GM04503 (cell line): ENCODE measurements at regions not wholly inside any gene's neighbourhood (a gene's known extent, or its start where the extent isn't known, plus 50 kb on each side); places are given as distances from the start of the nearest gene placed in this dataset.

Experiments used
- DNase-seq: peaks from one replicate; pipeline ENCODE4 v3.0.0-alpha.2; 2012; ENCODE audit warnings: low read depth

DNA sequence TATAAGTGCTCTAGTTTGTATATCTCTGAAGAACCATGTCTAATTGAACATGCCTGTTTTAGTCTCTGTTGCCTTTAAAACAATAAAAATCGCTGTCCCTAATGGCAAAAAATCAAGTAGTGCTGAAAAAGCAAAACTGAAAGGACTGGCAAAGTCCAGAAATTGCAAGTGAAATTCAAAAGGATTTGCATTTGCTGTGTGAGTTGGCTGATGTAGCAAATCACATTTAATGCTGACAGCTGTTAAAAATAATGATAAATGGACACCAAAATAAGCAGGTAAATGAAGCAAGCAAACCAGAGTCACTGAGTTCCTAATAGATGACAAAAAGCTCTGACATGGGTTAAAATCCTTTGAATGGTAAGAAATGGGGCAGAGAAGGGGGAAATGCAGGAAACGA lies 874.1 kb downstream of the GRM8 start:
- no peak for DNase-seq

- DNase-seq, result no peak
Measured at GRCh38 chr7:126370038-126370668, 882.6 kb downstream of the GRM8 start.

GRCh38 chr7:126362746-126363145 lies 890.0 kb downstream of the GRM8 start:
- no peak for DNase-seq

GRCh38 chr7:126361183-126361582 lies 891.6 kb downstream of the GRM8 start:
- DNase-seq, result no peak

GRCh38 chr7:126339813-126340212 lies 912.9 kb downstream of the GRM8 start:
- DNase-seq, result no peak

DNA sequence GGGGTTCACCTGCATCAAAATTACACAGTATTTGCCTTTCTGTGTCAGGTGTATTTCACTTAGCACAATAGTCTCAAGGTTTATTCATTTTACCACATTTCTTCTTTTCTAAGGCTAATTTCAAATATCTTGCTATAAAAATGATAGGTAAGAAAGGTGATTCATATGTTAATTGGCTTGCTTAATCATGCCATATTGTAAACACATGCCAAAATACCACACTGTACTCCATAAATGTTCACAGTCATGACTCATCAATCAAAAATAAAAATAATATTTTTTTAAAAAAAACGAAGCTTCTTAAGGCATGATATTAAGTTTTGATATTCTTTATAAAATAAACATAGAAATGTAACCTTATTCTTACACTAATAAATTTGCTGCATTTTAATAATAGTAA lies 947.1 kb downstream of the GRM8 start:
- DNase-seq, result no peak

DNA sequence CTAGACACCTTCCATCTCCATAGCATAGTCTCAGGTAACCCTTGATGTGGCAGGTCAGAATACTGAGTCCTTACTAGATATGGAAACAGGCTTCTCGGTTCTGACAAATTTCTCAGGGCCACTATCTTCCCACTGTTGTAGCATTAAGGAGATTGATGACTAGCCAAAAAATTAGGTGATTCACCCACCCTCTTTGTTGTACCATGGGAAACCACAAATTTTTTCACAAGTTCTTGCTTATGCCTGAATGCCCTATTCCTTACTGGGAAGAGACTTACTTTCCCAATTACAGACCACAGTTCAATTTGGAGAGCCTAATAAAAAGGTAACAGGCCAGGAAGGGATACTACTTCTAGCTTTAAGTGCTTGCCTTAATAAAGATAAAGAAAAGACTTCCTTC lies 948.8 kb downstream of the GRM8 start:
- no peak for DNase-seq

- DNase-seq, result no peak
Measured at GRCh38 chr7:126302639-126303038, 950.1 kb downstream of the GRM8 start.

GRCh38 chr7:126286317-126286716 lies 966.4 kb downstream of the GRM8 start:
- DNase-seq, result no peak

DNA sequence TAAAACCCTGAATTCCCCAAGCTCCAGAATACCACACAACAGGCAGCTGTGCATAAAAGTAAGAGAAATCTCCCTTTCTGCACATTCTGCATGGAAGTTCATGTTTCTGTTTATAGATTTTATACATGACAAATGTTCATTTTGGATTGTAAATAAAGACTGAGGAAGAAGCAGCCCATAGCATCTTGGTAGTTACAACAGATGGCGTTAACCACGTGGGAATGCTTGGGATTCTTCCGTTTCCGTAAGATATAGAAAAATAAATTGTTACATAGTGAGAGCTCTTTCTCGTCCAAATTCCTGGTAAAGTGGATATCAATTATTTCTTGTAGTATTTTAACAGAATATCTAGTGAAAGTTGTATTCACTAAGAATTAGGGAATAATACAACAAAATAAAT lies 1016.5 kb downstream of the GRM8 start:
- DNase-seq, result no peak

GRCh38 chr7:126228356-126229061 lies 1024.2 kb downstream of the GRM8 start:
- DNase-seq, result no peak

- no peak for DNase-seq
Measured at GRCh38 chr7:126227643-126228042, 1025.1 kb downstream of the GRM8 start.

- no peak for DNase-seq
Measured at GRCh38 chr7:126227055-126227454, 1025.7 kb downstream of the GRM8 start.

- no peak for DNase-seq
Measured at GRCh38 chr7:126223729-126224128, 1029.0 kb downstream of the GRM8 start.

GRCh38 chr7:126222782-126223181 lies 1030.0 kb downstream of the GRM8 start:
- no peak for DNase-seq

- no peak for DNase-seq
Measured at GRCh38 chr7:126215785-126216184, 1037.0 kb downstream of the GRM8 start.

GRCh38 chr7:126213876-126214275 lies 1038.9 kb downstream of the GRM8 start:
- no peak for DNase-seq

- DNase-seq, result no peak
Measured at GRCh38 chr7:126211875-126212274, 1040.9 kb downstream of the GRM8 start.

- DNase-seq, result no peak
Measured at GRCh38 chr7:126210707-126211106, 1042.0 kb downstream of the GRM8 start.

DNA sequence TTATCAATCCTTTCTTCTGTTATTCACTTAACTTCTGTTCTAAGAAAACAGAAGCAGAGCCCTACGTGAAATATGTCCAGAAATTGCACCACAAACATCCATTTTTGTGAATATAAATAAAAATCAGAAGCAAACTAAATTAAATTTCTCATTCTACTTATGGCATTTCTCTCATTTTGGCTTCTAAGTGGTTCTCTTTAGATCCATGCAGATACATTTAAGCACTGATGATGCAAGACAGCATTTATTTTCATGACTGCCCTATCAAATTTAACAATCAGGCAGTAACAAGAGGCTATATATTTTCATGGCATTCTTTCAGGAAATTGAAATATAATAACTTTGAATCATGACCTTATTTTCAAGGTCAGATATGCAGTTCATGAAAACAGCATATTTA lies 1049.6 kb downstream of the GRM8 start:
- no peak for DNase-seq

DNA sequence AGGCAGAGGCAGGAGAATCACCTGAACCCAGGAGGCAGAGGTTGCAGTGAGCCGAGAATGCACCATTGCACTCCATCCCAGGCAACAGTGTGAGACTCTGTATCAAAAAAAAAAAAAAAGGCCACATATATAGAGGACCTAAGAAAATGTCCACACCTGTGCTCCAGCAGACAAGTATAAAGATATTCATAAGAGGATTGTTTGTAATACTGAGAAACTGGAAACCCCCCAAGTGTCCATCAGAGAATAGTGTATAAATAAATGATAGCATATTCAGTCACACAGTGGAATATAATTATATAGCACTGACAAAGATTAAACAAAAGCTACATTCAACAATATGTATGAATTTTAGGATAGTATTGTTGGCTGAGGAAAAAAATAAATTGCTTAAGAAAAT lies 1050.6 kb downstream of the GRM8 start:
- no peak for DNase-seq

- no peak for DNase-seq
Measured at GRCh38 chr7:126185959-126186580, 1066.7 kb downstream of the GRM8 start.

DNA sequence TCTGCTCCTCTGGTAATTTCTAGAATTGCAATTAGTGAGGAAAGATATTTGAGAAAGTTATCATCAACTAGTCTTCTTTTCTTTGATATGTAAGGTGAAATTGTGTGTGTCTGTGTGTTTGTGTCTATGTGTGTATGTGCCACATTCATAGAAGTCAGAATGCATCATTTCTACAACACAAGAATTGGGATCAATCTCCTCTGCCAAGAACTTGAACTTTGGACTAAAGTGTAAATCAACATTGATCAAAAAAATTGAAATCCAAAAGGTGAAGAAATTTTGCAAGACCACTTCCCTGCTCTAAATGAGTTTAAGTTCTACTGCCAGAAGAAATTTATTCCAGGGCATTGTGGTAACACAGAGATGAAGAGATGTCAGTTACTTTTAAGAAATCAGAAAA lies 1072.8 kb downstream of the GRM8 start:
- no peak for DNase-seq

GRCh38 chr7:126178865-126179264 lies 1073.9 kb downstream of the GRM8 start:
- no peak for DNase-seq
